HEK293 (cell line): ENCODE measurements at regions not wholly inside any gene's neighbourhood (a gene's known extent, or its start where the extent isn't known, plus 50 kb on each side); places are given as distances from the start of the nearest gene placed in this dataset.

ENCODE experiments used
- CTCF ChIA-PET: fragments of 350-600 bp; formaldehyde crosslinking; extraction: SDS; loops from one replicate; lab custom pipeline; 2021; ENCODE audit warnings: antibody characterized with exemption; lab: Yijun Ruan, JAX
- POLR2A ChIA-PET: fragments of 300-600 bp; formaldehyde crosslinking; extraction: SDS; loops from one replicate; lab custom pipeline; 2020; ENCODE audit warnings: antibody characterized with exemption, inconsistent platforms; lab: Yijun Ruan, JAX
- H3K27ac ChIP-seq: fragments of 200-500 bp; sonication (Bioruptor generic); 2 replicates; pipeline ENCODE4 v1.5.1; 2014; ENCODE audit warnings: low read depth, low read length, control low read depth, inconsistent platforms; ENCODE audit errors: extremely low read depth
- H3K36me3 ChIP-seq, 2 experiments: fragments of 200-500 bp in 1 of 2; sonication (Bioruptor generic) in 1 of 2; 1 replicate in 1 of 2; 2 replicates in 1 of 2; pipeline ENCODE4 v1.5.1; 2014 to 2017; ENCODE audit warnings: inconsistent platforms in 2 of 2, low read length in 2 of 2; ENCODE audit not compliant: control insufficient read depth in 2 of 2, insufficient read depth in 1 of 2
- H3K4me1 ChIP-seq: fragments of 200-500 bp; sonication (Bioruptor generic); 2 replicates; pipeline ENCODE4 v1.5.1; 2014; ENCODE audit warnings: mild to moderate bottlenecking, low read length, inconsistent platforms; ENCODE audit not compliant: control insufficient read depth, insufficient read depth
- H3K4me3 ChIP-seq: 2 replicates; pipeline ENCODE4 v1.5.1; 2011; ENCODE audit warnings: low read depth, mild to moderate bottlenecking, control low read depth, low read length, moderate library complexity
- H3K9me3 ChIP-seq: fragments of 200-500 bp; sonication (Bioruptor generic); 2 replicates; pipeline ENCODE4 v1.5.1; 2014; ENCODE audit warnings: low read depth, low read length, inconsistent platforms; ENCODE audit not compliant: control insufficient read depth, insufficient read depth
- HOXD13 ChIP-seq: sonication (generic); formaldehyde crosslinking; IDR thresholded peaks from 2 replicates; pipeline ENCODE4 v1.8.0; 2022; ENCODE audit warnings: missing genetic modification reagents, borderline replicate concordance
- INSM2 ChIP-seq: fragments of 450-650 bp; formaldehyde crosslinking; IDR thresholded peaks from 2 replicates; pipeline ENCODE4 v1.5.1; 2016; ENCODE audit warnings: missing biosample characterization, missing genetic modification characterization
- KLF16 ChIP-seq: fragments of 450-650 bp; formaldehyde crosslinking; IDR thresholded peaks from 2 replicates; pipeline ENCODE4 v1.5.1; 2017; ENCODE audit warnings: missing biosample characterization, missing genetic modification characterization
- OSR2 ChIP-seq: fragments of 450-650 bp; formaldehyde crosslinking; IDR thresholded peaks from 2 replicates; pipeline ENCODE4 v1.5.1; 2016; ENCODE audit warnings: missing biosample characterization, missing genetic modification characterization
- PRDM10 ChIP-seq: fragments of 450-650 bp; formaldehyde crosslinking; IDR thresholded peaks from 2 replicates; pipeline ENCODE4 v1.5.1; 2016; ENCODE audit warnings: missing biosample characterization, missing genetic modification characterization
- REPIN1 ChIP-seq: fragments of 450-650 bp; formaldehyde crosslinking; IDR thresholded peaks from 2 replicates; pipeline ENCODE4 v1.5.1; 2017; ENCODE audit warnings: missing biosample characterization, missing genetic modification characterization, low read depth
- SALL2 ChIP-seq: fragments of 450-650 bp; formaldehyde crosslinking; IDR thresholded peaks from 2 replicates; pipeline ENCODE4 v1.5.0; 2017; ENCODE audit warnings: missing biosample characterization, mild to moderate bottlenecking, missing genetic modification characterization, borderline replicate concordance
- SETDB1 ChIP-seq: IDR thresholded peaks from one replicate; pipeline ENCODE4 v1.6.1; 2017; ENCODE audit warnings: mild to moderate bottlenecking, low read length, moderate library complexity, mixed read lengths; ENCODE audit not compliant: insufficient read length
- ZBTB21 ChIP-seq: fragments of 450-650 bp; formaldehyde crosslinking; IDR thresholded peaks from 2 replicates; pipeline ENCODE4 v1.5.1; 2017; ENCODE audit warnings: missing biosample characterization, missing genetic modification characterization
- ZFP37 ChIP-seq: fragments of 450-650 bp; formaldehyde crosslinking; IDR thresholded peaks from 2 replicates; pipeline ENCODE4 v1.5.1; 2016; ENCODE audit warnings: missing biosample characterization, missing genetic modification characterization
- ZNF121 ChIP-seq: fragments of 450-650 bp; formaldehyde crosslinking; IDR thresholded peaks from 2 replicates; pipeline ENCODE4 v1.5.1; 2016; ENCODE audit warnings: missing biosample characterization, missing genetic modification characterization
- ZNF148 ChIP-seq: fragments of 450-650 bp; formaldehyde crosslinking; IDR thresholded peaks from 2 replicates; pipeline ENCODE4 v1.5.0; 2017; ENCODE audit warnings: missing biosample characterization, missing genetic modification characterization, borderline replicate concordance
- ZNF157 ChIP-seq: fragments of 450-650 bp; formaldehyde crosslinking; IDR thresholded peaks from 2 replicates; pipeline ENCODE4 v1.5.1; 2016; ENCODE audit warnings: missing biosample characterization, missing genetic modification characterization
- ZNF549 ChIP-seq: fragments of 450-650 bp; IDR thresholded peaks from 2 replicates; pipeline ENCODE4 v1.5.1; 2018; ENCODE audit warnings: missing biosample characterization, missing genetic modification characterization, mild to moderate bottlenecking, inconsistent platforms, moderate library complexity
- ZNF639 ChIP-seq: fragments of 450-650 bp; formaldehyde crosslinking; IDR thresholded peaks from 2 replicates; pipeline ENCODE4 v1.5.1; 2016; ENCODE audit warnings: missing biosample characterization, missing genetic modification characterization
- ZNF76 ChIP-seq: fragments of 450-650 bp; formaldehyde crosslinking; IDR thresholded peaks from 2 replicates; pipeline ENCODE4; 2016; ENCODE audit warnings: low read depth, missing biosample characterization, missing genetic modification characterization, borderline replicate concordance
- ZSCAN30 ChIP-seq: fragments of 450-650 bp; IDR thresholded peaks from 2 replicates; pipeline ENCODE4 v1.5.1; 2018; ENCODE audit warnings: missing biosample characterization, mild to moderate bottlenecking, missing genetic modification characterization, moderate library complexity
- ZSCAN5A ChIP-seq: fragments of 450-650 bp; formaldehyde crosslinking; IDR thresholded peaks from 2 replicates; pipeline ENCODE4 v1.5.1; 2016; ENCODE audit warnings: missing biosample characterization, missing genetic modification characterization
- TF ChIP-seq, protein P1 (sequence below): fragments of 450-650 bp; formaldehyde crosslinking; IDR thresholded peaks from 2 replicates; pipeline ENCODE4 v1.5.1; 2016; ENCODE audit warnings: missing biosample characterization, missing genetic modification characterization
- TF ChIP-seq, protein P2 (sequence below): fragments of 450-650 bp; IDR thresholded peaks from 2 replicates; pipeline ENCODE4 v1.5.1; 2018; ENCODE audit warnings: missing biosample characterization, mild to moderate bottlenecking, missing genetic modification characterization

- no peak for TF ChIP-seq SALL2 (tag by site-specific recombination)
- TF ChIP-seq ZNF76 (tag by site-specific recombination): no peak
- TF ChIP-seq ZNF639: no peak
- TF ChIP-seq ZNF157 (tag by site-specific recombination): no peak
- TF ChIP-seq KLF16 (tag by site-specific recombination): no peak
- TF ChIP-seq, protein P1, sequence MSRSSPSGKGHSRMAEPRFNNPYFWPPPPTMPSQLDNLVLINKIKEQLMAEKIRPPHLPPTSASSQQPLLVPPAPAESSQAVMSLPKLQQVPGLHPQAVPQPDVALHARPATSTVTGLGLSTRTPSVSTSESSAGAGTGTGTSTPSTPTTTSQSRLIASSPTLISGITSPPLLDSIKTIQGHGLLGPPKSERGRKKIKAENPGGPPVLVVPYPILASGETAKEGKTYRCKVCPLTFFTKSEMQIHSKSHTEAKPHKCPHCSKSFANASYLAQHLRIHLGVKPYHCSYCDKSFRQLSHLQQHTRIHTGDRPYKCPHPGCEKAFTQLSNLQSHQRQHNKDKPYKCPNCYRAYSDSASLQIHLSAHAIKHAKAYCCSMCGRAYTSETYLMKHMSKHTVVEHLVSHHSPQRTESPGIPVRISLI (tag by site-specific recombination): no peak
- no peak for TF ChIP-seq ZNF549 (tag by site-specific recombination)
- no peak for TF ChIP-seq REPIN1 (tag by site-specific recombination)
- TF ChIP-seq, protein P2, sequence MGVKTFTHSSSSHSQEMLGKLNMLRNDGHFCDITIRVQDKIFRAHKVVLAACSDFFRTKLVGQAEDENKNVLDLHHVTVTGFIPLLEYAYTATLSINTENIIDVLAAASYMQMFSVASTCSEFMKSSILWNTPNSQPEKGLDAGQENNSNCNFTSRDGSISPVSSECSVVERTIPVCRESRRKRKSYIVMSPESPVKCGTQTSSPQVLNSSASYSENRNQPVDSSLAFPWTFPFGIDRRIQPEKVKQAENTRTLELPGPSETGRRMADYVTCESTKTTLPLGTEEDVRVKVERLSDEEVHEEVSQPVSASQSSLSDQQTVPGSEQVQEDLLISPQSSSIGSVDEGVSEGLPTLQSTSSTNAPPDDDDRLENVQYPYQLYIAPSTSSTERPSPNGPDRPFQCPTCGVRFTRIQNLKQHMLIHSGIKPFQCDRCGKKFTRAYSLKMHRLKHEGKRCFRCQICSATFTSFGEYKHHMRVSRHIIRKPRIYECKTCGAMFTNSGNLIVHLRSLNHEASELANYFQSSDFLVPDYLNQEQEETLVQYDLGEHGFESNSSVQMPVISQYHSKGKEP: no peak
- ChIA-PET CTCF (no interaction called here), POLR2A (no interaction called here)
- H3K4me1 ChIP-seq: no peaks in the 10 kb centered on the region
- no peak overlapping the region for H3K27ac ChIP-seq
- no peak overlapping the region for H3K4me3 ChIP-seq
- H3K36me3 ChIP-seq: no peaks in the 10 kb centered on the region
- H3K9me3 ChIP-seq: no peaks in the 10 kb centered on the region
Observed at GRCh38 chr10:31121757-31122577, 90.3 kb upstream of the ZNF438 start.

GRCh38 chr10:31123946-31124345, 92.3 kb upstream of the ZNF438 start:
- Histone ChIP-seq H3K27ac (no peak overlapping the region), H3K4me1 (no peaks in the 10 kb centered on the region), H3K36me3 (no peaks in the 10 kb centered on the region), H3K4me3 (no peak overlapping the region), H3K9me3 (no peaks in the 10 kb centered on the region)
- ChIA-PET POLR2A (no interaction called here), CTCF (no interaction called here)
- TF ChIP-seq PRDM10 (tag by site-specific recombination) (no peak), ZFP37 (tag by site-specific recombination) (no peak), ZNF121 (tag by site-specific recombination) (no peak), ZSCAN5A (no peak), ZBTB21 (tag by site-specific recombination) (no peak), INSM2 (no peak), SALL2 (tag by site-specific recombination) (no peak), SETDB1 (no peak), HOXD13 (CRISPR knock-in tag) (no peak), OSR2 (tag by site-specific recombination) (no peak), ZSCAN30 (tag by site-specific recombination) (no peak), ZNF148 (tag by site-specific recombination) (no peak)
